Left ventricle myocardium inferior (tissue), 1 donor: ENCODE measurements at regions not wholly inside any gene's neighbourhood (a gene's known extent, or its start where the extent isn't known, plus 50 kb on each side); places are given as distances from the start of the nearest gene placed in this dataset.

Experiments used
- DNase-seq: peaks from one replicate; pipeline ENCODE4 v3.0.0-alpha.2; 2020
- H3K27ac ChIP-seq: fragments of 200-600 bp; replicated peaks from 2 replicates; pipeline ENCODE4 v1.8.0; 2021
- H3K27me3 ChIP-seq: fragments of 200-600 bp; 2 replicates; pipeline ENCODE4 v1.8.0; 2021; ENCODE audit warnings: low read depth
- H3K36me3 ChIP-seq: fragments of 200-600 bp; 2 replicates; pipeline ENCODE4 v1.8.0; 2021
- H3K4me1 ChIP-seq: fragments of 200-600 bp; 2 replicates; pipeline ENCODE4 v1.8.0; 2021
- H3K4me3 ChIP-seq: fragments of 200-600 bp; 2 replicates; pipeline ENCODE4 v1.8.0; 2021; ENCODE audit warnings: mild to moderate bottlenecking, moderate library complexity
- H3K9me3 ChIP-seq: fragments of 200-600 bp; replicated peaks from 2 replicates; pipeline ENCODE4 v1.8.0; 2021
- intact Hi-C: fragments of 100-400 bp; cut with micrococcal nuclease; formaldehyde crosslinking; loops from one replicate; pipeline ENCODE4 v1.11.0; 2022
- TF ChIP-seq, protein P1 (sequence below): fragments of 200-600 bp; IDR thresholded peaks from 2 replicates; pipeline ENCODE4 v1.8.0; 2021; ENCODE audit warnings: antibody characterized with exemption, mild to moderate bottlenecking, borderline replicate concordance
- donor health status: DM: no; HTN: yes; CAD: no; lungs with severe emphysema.

DNA sequence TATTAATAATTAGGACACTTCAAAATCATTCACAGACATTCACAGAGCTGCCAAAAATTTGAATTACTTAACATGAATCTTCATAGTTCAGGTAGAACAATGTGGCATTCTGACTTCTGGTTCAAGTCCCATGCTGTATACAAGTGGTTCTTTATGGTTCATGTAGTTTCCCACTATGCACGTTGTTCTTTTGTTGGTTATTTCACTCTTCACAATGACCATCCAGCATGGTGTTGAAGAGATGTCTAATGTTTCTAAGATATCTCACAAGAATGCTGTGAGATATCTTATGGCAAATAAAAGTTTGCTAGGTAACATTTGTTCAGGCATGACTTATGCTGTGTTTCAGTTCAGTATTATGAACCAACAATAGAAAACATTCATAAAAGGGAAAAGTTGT lies 88.2 kb upstream of the SLITRK6 start:
- DNase-seq = no peak
- H3K4me3 ChIP-seq = no peak overlapping the region
- TF ChIP-seq, protein P1, sequence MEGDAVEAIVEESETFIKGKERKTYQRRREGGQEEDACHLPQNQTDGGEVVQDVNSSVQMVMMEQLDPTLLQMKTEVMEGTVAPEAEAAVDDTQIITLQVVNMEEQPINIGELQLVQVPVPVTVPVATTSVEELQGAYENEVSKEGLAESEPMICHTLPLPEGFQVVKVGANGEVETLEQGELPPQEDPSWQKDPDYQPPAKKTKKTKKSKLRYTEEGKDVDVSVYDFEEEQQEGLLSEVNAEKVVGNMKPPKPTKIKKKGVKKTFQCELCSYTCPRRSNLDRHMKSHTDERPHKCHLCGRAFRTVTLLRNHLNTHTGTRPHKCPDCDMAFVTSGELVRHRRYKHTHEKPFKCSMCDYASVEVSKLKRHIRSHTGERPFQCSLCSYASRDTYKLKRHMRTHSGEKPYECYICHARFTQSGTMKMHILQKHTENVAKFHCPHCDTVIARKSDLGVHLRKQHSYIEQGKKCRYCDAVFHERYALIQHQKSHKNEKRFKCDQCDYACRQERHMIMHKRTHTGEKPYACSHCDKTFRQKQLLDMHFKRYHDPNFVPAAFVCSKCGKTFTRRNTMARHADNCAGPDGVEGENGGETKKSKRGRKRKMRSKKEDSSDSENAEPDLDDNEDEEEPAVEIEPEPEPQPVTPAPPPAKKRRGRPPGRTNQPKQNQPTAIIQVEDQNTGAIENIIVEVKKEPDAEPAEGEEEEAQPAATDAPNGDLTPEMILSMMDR = no peak

DNA sequence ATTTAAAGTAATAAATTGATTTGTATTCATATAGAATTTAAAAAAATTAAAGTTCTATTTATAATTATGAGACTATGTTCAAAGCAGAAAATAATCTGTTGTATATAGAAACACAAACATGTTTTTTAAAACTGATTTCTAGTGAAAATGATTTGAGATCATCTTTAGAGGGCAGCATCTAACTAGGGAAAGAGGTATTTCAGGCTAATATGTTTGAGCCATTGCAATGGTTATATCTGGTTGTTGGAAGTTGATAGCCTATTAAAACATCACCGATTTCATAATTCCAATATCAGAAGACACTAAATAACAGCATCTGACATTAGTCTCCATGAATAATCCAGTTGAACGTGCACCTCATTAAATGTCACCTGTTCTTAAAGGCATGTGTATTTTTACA lies 79.8 kb upstream of the SLITRK6 start:
- Histone ChIP-seq H3K4me3 (no peak overlapping the region), H3K36me3 (no peaks in the 10 kb centered on the region), H3K9me3 (no peaks in the 10 kb centered on the region), H3K27me3 (no peaks in the 10 kb centered on the region), H3K27ac (no peak overlapping the region), H3K4me1 (no peaks in the 10 kb centered on the region)
- TF ChIP-seq, protein P1 = no peak
- DNase-seq = no peak
- intact Hi-C loops = no loop called here

More for the DNA sequence above, 88.2 kb upstream of the SLITRK6 start:
- Histone ChIP-seq H3K27ac (no peak overlapping the region), H3K36me3 (no peaks in the 10 kb centered on the region), H3K9me3 (no peaks in the 10 kb centered on the region), H3K4me1 (no peaks in the 10 kb centered on the region), H3K27me3 (no peaks in the 10 kb centered on the region)
- intact Hi-C loops = no loop called here

DNA sequence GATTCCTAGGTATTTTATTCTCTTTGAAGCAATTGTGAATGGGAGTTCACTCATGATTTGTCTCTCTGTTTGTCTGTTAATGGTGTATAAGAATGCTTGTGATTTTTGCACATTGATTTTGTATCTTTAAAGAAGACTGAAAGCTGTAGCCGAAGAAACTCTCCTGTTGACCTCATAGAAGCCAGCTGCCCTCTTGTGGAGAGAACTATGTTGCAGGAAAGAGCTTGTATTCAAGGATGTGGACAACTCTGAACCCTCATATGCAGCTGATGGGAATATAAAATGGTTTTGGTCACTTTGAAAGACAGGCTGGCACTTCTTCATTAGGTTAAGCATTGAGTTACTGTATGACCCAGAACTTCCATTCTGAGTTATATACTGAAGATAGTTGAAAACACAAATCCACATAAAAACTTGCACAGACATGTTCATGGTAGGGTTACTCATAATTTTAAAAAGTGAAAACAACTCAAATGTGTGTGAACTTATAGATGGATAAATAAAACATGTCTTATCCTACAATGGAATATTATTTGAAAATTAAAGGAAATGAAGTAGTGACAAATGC lies 65.8 kb upstream of the SLITRK6 start:
- Histone ChIP-seq H3K9me3 (peaks cover 15% of the 10 kb centered on the region), H3K27me3 (no peaks in the 10 kb centered on the region), H3K27ac (no peak overlapping the region), H3K4me1 (no peaks in the 10 kb centered on the region), H3K4me3 (no peak overlapping the region), H3K36me3 (no peaks in the 10 kb centered on the region)
- intact Hi-C loops = no loop called here
- TF ChIP-seq, protein P1 = no peak
- no peak for DNase-seq

DNA sequence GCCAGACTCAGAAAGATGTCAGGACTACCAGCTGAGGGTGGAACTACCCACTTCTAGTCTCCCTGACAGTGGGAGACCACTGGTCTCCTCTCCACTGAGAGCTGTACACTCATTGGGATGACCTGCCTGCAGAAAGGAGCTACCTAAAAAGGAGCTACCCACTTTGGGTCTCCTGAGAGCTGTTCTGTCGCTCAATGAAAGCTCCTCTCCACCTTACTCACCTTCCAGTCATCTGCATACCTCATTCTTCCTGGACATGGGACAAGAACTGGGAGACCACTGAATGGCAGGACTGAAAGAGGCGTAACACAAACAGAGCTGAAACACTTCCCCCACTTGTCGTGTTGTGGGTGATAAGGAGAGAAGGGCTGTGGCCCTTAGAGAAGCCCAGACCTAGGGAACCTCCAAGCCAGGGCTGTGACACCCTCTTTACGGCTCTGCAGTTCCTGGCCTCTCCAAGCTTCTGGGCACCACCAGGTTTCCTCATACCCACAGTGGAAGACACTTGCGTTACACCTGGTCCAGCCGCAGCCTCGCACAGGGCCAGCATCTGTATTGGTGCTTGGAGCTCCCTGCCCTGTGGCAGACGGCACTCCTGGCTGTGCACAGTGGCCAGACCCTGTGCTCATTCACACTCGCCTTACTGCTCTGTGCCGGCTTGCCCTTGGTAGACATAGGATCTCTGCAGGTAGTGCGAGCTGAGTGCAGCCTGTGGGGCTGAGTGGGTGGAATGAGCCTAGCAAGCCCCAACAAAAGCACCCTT lies 54.9 kb upstream of the SLITRK6 start:
- TF ChIP-seq, protein P1 = no peak
- Histone ChIP-seq H3K4me1 (no peaks in the 10 kb centered on the region), H3K4me3 (no peak overlapping the region), H3K9me3 (peaks cover 42% of the 10 kb centered on the region), H3K27ac (no peak overlapping the region), H3K27me3 (no peaks in the 10 kb centered on the region), H3K36me3 (no peaks in the 10 kb centered on the region)
- intact Hi-C loops = no loop called here
- DNase-seq = no peak

DNA sequence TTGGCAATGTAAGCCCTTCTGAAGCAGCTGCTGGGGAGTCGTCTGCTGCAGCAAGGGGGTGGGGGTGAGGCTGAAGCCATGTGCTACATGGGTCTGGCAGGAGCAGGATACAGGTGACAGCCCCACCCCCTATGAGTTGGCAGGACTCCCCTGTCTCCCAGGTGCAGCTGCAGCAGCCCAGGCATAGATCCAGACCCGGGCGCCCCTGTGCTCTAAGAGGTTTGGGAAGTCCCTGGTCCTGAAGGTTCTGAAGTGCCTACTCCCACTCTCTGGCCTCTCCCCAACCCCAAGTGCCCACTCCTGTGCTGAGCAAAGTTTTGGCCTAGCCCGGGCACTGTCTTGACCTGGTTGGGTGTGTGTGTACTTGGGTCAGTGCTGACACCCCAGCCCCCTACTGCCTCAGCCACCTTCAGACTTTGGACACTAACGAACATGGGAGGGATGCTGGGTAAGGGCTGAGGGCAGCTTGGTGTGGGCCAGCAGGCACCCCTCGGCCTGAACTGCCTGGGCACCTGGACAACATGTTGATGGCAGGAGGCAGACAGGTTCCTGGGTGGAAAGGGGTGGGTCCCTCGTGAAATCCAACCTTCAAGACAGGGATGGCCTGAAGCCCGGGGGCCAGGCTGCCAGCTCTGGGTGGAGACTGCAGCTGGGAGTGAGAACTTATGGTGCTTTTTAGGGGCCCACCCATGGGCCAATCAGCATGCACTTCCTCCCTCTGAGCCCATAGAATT lies 54.1 kb upstream of the SLITRK6 start:
- Histone ChIP-seq H3K36me3 (no peaks in the 10 kb centered on the region), H3K9me3 (peaks cover 42% of the 10 kb centered on the region), H3K4me3 (no peak overlapping the region), H3K4me1 (no peaks in the 10 kb centered on the region), H3K27me3 (no peaks in the 10 kb centered on the region), H3K27ac (no peak overlapping the region)
- TF ChIP-seq, protein P1 = no peak
- intact Hi-C loops = no loop called here
- no peak for DNase-seq
